Upper lobe of right lung (tissue), 1 donor: ENCODE measurements at regions not wholly inside any gene's neighbourhood (a gene's known extent, or its start where the extent isn't known, plus 50 kb on each side); places are given as distances from the start of the nearest gene placed in this dataset.

ENCODE experiments used
- ATAC-seq: fragments of 200-7000 bp; cut with Tn5 transposase; one replicate; pipeline ENCODE4 v1.9.1; 2020; ENCODE audit warnings: mild to moderate bottlenecking, moderate library complexity
- DNase-seq: peaks from one replicate; pipeline ENCODE4 v3.0.0-alpha.2; 2020
- H3K27ac ChIP-seq: fragments of 200-600 bp; one replicate; pipeline ENCODE4 v1.8.0; 2022
- H3K27me3 ChIP-seq: fragments of 200-600 bp; one replicate; pipeline ENCODE4 v1.8.0; 2022; ENCODE audit warnings: mild to moderate bottlenecking
- H3K36me3 ChIP-seq: fragments of 200-600 bp; one replicate; pipeline ENCODE4 v1.8.0; 2022
- H3K4me1 ChIP-seq: fragments of 200-600 bp; one replicate; pipeline ENCODE4 v1.8.0; 2022
- H3K4me3 ChIP-seq: fragments of 200-600 bp; one replicate; pipeline ENCODE4 v1.8.0; 2022; ENCODE audit warnings: mild to moderate bottlenecking
- H3K9me3 ChIP-seq: fragments of 200-600 bp; one replicate; pipeline ENCODE4 v1.8.0; 2022
- intact Hi-C: fragments of 100-400 bp; cut with DNase I; formaldehyde crosslinking; loops from one replicate; pipeline ENCODE4 v1.11.0; 2022
- TF ChIP-seq, protein P1 (sequence below): fragments of 200-600 bp; IDR thresholded peaks from one replicate; pipeline ENCODE4 v1.8.0; 2022; ENCODE audit warnings: antibody characterized with exemption
- donor health status: DM: no; HTN: yes; CAD: no; lungs with severe emphysema.

DNA sequence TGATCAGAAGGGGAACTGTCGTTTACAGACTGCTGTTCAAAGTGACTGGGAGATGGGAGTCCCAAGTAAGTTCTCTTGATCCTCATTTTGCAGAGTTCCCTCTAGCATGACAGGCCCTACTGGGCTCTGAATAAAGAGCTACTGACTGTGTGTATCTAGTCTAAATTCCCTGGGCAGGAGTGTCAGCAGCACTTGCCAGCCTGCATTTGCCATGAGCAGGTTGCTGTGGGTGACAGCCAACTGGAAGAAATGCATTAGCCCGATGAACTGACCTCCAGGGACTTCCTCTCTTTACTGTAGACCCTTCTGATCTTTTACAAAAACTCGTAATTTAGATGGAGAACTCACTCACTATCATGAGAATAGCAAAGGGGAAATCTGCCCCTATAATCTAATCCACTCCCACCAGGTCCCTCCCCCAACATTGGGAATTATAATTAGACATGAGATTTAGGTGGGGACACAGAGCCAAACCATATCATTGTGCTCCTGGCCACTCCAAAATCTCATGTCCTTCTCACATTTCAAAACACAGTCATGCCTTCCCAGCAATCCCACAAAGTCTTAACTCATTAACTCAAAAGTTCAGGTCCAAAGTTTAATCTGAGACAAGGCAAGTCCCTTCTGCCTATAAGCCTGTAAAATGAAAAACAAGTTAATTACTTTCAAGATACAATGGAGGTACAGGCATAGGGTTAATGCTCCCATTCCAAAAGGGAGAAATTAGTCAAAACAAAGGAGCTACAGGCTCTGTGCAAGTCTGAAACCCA, 78.9 kb upstream of the CXCL14 start:
- H3K4me3 ChIP-seq, result no peak overlapping the region
- H3K27me3 ChIP-seq, result no peaks in the 10 kb centered on the region
- no peak for DNase-seq
- H3K4me1 ChIP-seq, result no peaks in the 10 kb centered on the region
- ATAC-seq, result no peak
- TF ChIP-seq, protein P1, sequence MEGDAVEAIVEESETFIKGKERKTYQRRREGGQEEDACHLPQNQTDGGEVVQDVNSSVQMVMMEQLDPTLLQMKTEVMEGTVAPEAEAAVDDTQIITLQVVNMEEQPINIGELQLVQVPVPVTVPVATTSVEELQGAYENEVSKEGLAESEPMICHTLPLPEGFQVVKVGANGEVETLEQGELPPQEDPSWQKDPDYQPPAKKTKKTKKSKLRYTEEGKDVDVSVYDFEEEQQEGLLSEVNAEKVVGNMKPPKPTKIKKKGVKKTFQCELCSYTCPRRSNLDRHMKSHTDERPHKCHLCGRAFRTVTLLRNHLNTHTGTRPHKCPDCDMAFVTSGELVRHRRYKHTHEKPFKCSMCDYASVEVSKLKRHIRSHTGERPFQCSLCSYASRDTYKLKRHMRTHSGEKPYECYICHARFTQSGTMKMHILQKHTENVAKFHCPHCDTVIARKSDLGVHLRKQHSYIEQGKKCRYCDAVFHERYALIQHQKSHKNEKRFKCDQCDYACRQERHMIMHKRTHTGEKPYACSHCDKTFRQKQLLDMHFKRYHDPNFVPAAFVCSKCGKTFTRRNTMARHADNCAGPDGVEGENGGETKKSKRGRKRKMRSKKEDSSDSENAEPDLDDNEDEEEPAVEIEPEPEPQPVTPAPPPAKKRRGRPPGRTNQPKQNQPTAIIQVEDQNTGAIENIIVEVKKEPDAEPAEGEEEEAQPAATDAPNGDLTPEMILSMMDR, result no peak
- H3K36me3 ChIP-seq, result no peaks in the 10 kb centered on the region
- no peaks in the 10 kb centered on the region for H3K9me3 ChIP-seq
- intact Hi-C loops, result no loop called here
- H3K27ac ChIP-seq, result no peak overlapping the region

DNA sequence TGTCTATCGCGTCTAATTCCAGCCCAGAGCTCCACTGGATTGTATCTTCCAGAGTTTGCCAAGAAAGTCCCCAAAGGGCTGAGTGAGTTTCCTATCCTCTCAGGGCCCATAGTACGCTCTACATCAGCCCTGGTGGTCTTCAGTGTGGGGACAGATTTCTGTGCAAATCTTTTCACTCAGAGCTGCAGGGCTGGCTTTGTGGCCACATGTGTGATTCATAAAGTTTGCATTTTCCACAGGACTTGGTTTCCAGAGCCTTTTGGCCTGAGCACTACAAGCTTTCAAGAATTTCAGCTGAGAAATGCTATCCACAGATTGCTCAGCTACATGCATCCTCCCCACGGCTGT, 76.7 kb upstream of the CXCL14 start:
- TF ChIP-seq, protein P1, result no peak
- Histone ChIP-seq H3K36me3 (no peaks in the 10 kb centered on the region), H3K4me1 (no peaks in the 10 kb centered on the region), H3K27me3 (no peaks in the 10 kb centered on the region), H3K9me3 (no peaks in the 10 kb centered on the region), H3K27ac (no peak overlapping the region), H3K4me3 (no peak overlapping the region)
- DNase-seq (no peak), ATAC-seq (no peak)
- intact Hi-C loops, result no loop called here

DNA sequence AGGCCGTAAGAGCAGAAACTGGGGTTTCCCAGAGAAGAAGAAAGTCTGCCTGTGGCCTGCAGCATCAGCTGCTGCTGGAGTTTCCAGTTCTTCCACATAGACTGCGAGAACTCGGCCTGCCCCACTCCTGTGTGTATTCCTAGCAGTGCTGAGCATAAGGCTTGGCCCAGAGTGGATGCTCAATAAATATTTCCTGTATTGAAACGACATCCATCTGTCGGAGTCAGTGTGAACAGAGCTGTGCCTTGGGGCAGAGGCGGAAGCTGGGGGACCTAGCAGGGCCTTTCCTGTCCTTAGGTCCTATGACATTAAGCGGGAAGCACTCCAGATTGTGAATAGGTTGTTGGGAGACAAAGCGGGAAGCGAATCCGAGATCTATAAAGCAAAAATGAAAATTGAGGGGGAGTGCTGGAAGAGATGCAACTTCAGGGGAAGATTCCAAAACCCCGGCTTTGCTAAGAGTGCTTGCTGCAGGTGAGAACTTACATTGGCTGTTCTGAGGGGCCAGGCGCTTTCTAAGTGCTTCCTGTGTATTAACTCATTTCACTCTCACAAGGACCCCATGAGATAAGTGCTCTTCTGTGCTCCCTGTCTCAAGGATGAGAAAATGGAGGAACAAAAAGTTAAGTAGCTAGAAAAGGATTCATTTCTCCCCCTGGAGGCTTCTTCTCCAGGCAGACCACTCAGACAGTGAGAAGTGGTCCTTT, 76.1 kb upstream of the CXCL14 start:
- TF ChIP-seq, protein P1, result no peak
- Histone ChIP-seq H3K27ac (no peak overlapping the region), H3K27me3 (no peaks in the 10 kb centered on the region), H3K4me3 (no peak overlapping the region), H3K4me1 (no peaks in the 10 kb centered on the region), H3K9me3 (no peaks in the 10 kb centered on the region), H3K36me3 (no peaks in the 10 kb centered on the region)
- no peak for ATAC-seq
- intact Hi-C loops, result no loop called here
- no peak for DNase-seq

DNA sequence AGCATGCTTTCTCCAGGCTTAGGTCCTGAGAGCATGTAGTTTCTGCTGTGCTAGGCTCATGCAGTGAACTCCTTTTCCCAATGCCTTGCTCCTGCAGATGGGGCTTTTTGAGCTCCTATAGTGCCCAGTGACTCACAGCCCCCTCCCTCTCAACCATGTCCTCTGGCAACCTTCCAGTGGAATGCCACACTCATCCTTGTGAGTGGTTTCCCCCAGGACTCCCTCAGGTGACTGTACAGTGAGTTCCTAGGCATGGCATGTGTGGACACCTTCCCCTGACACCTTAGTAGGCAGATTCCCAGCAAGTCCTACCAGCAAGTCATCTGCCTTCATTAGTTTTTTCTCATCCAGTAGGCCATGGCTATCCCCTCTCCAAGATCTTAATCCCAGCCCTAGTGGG, 72.4 kb upstream of the CXCL14 start:
- Histone ChIP-seq H3K9me3 (no peaks in the 10 kb centered on the region), H3K27ac (no peak overlapping the region), H3K4me3 (no peak overlapping the region), H3K27me3 (no peaks in the 10 kb centered on the region), H3K4me1 (no peaks in the 10 kb centered on the region), H3K36me3 (no peaks in the 10 kb centered on the region)
- intact Hi-C loops, result no loop called here
- DNase-seq (no peak), ATAC-seq (no peak)
- TF ChIP-seq, protein P1, result no peak

DNA sequence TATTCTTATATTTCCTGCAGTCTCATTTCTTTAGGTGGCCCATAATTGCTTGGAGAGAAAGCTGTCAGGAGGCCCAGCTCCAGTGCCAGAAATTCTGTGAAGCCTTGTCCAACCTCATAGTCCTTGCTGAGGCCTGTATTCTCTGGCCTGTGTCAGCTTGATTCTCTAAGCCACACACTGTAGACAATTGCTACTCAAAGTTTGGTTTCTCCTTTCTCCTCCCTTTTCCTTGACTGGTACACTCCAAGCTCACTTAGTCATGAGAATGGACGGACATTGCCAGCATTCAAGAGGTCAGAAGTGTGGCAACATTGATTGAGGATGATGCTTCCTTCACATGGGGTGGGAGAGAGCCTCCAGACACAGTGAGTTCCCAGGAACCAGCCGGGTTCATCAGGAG, 71.3 kb upstream of the CXCL14 start:
- TF ChIP-seq, protein P1, result no peak
- Histone ChIP-seq H3K4me1 (no peaks in the 10 kb centered on the region), H3K4me3 (no peak overlapping the region), H3K9me3 (no peaks in the 10 kb centered on the region), H3K27ac (no peak overlapping the region), H3K27me3 (no peaks in the 10 kb centered on the region), H3K36me3 (no peaks in the 10 kb centered on the region)
- ATAC-seq, result no peak
- intact Hi-C loops, result no loop called here
- DNase-seq, result no peak
